ENCODE measurements at regions not wholly inside any gene's neighbourhood (a gene's known extent, or its start where the extent isn't known, plus 50 kb on each side); places are given as distances from the start of the nearest gene placed in this dataset.

DNA sequence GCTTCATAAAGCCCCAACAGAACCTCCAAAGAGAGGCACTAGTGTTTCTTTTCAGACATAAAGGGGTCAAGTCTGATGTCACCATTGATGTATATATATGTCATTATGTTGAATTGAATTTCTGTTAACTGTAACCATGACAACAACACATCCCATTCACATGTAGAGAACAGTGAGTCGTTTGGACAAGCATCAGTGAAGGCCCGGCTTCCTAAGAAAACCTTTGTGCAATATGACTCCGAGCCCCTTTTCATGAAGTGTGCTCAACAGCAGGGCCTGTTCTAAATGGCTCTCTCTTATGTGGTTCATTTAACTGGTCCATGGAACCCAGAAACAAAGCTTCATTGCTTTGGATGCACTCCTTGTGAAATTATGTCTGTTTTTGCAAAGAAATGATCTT, 67.2 kb upstream of the UBL3 start:
- Histone ChIP-seq H3K4me3 (no peak overlapping the region), H3K9me3 (no peaks in the 10 kb centered on the region), H3K36me3 (no peaks in the 10 kb centered on the region), H3K27me3 (no peaks in the 10 kb centered on the region), H3K27ac (no peak overlapping the region), H3K4me1 (ENCODE audit: insufficient read depth) (peaks cover 1% of the 10 kb centered on the region)
- no peak for DNase-seq
- intact Hi-C loops (cut with DNase I), result no loop called here
- TF ChIP-seq, protein P1, sequence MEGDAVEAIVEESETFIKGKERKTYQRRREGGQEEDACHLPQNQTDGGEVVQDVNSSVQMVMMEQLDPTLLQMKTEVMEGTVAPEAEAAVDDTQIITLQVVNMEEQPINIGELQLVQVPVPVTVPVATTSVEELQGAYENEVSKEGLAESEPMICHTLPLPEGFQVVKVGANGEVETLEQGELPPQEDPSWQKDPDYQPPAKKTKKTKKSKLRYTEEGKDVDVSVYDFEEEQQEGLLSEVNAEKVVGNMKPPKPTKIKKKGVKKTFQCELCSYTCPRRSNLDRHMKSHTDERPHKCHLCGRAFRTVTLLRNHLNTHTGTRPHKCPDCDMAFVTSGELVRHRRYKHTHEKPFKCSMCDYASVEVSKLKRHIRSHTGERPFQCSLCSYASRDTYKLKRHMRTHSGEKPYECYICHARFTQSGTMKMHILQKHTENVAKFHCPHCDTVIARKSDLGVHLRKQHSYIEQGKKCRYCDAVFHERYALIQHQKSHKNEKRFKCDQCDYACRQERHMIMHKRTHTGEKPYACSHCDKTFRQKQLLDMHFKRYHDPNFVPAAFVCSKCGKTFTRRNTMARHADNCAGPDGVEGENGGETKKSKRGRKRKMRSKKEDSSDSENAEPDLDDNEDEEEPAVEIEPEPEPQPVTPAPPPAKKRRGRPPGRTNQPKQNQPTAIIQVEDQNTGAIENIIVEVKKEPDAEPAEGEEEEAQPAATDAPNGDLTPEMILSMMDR (IDR thresholded peaks at IDR 0.05), result no peak
- TF ChIP-seq EP300 (IDR thresholded peaks at IDR 0.05), result no peak
- no peak for TF ChIP-seq POLR2A (IDR thresholded peaks at IDR 0.05)
- WGBS, 3 donors, result 81 to 88% (median 84%) methylated on average over 3 of the region's 3 CpGs

DNA sequence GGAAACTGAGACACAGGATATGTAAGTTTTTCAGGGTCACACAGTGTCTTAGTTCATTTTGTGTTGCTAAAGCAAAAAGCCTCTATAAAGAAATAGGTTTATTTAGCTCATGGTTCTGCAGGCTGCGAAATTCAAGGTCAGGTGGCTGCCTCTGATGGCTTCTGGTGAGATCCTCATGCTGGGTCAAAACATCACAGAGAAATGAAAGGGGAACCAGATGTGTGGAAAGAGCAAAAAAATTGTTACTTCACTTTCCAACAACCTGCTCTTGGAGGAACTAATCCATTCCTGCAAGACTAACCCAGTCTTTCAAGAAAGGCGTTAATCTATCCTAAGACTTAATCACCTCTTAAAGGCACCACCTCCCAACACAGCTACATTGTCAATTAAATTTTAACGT, 64.2 kb upstream of the UBL3 start:
- Histone ChIP-seq H3K27me3 (no peaks in the 10 kb centered on the region), H3K9me3 (no peaks in the 10 kb centered on the region), H3K36me3 (no peaks in the 10 kb centered on the region), H3K4me1 (ENCODE audit: insufficient read depth) (peaks cover 1% of the 10 kb centered on the region), H3K4me3 (no peak overlapping the region), H3K27ac (no peak overlapping the region)
- no peak for TF ChIP-seq POLR2A (IDR thresholded peaks at IDR 0.05)
- no peak for TF ChIP-seq EP300 (IDR thresholded peaks at IDR 0.05)
- TF ChIP-seq, protein P1 (IDR thresholded peaks at IDR 0.05), result no peak
- intact Hi-C loops (cut with DNase I), result no loop called here
- 75 to 85% (median 79%) methylated on average over 3 of the region's 3 CpGs for WGBS, 3 donors
- DNase-seq, result no peak

DNA sequence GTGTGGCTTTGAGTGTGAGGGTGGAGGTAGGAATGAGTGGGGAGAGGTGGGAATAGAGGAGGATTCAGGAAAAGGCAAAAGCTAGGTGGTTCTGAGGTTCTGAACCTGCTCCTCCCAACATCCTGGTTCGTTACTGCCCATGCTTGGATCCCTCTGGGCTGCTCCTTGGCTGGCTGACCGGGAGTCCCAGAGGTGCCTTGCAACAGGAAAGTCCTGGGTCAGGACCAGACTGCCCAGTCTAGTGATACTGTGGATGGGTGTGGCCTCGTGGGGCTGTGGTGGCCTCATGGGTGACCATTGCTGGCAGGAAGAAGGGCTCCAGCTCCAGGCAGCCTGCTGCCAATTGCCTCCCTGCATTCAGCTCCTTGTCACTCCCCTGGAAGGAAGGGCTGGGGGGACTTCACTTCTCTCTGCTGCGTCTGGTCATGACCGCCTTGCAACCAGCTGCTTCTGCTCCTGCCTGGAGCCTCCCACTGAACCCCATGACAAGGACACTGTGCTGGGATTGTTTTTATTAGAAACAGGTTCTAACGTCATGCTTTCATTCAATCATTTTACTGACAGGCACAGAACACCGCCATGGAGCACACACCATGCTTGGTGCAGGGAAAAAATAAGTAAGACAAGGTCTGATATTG, 61.5 kb upstream of the UBL3 start:
- Histone ChIP-seq H3K36me3 (no peaks in the 10 kb centered on the region), H3K27me3 (no peaks in the 10 kb centered on the region), H3K27ac (no peak overlapping the region), H3K9me3 (no peaks in the 10 kb centered on the region), H3K4me1 (ENCODE audit: insufficient read depth) (peaks cover 1% of the 10 kb centered on the region), H3K4me3 (no peak overlapping the region)
- intact Hi-C loops (cut with DNase I), result no loop called here
- DNase-seq, result no peak
- WGBS, 3 donors, result 62 to 66% (median 63%) methylated on average over 7 of the region's 7 CpGs
- no peak for TF ChIP-seq POLR2A (IDR thresholded peaks at IDR 0.05)
- TF ChIP-seq EP300 (IDR thresholded peaks at IDR 0.05), result no peak
- TF ChIP-seq, protein P1 (IDR thresholded peaks at IDR 0.05), result no peak

DNA sequence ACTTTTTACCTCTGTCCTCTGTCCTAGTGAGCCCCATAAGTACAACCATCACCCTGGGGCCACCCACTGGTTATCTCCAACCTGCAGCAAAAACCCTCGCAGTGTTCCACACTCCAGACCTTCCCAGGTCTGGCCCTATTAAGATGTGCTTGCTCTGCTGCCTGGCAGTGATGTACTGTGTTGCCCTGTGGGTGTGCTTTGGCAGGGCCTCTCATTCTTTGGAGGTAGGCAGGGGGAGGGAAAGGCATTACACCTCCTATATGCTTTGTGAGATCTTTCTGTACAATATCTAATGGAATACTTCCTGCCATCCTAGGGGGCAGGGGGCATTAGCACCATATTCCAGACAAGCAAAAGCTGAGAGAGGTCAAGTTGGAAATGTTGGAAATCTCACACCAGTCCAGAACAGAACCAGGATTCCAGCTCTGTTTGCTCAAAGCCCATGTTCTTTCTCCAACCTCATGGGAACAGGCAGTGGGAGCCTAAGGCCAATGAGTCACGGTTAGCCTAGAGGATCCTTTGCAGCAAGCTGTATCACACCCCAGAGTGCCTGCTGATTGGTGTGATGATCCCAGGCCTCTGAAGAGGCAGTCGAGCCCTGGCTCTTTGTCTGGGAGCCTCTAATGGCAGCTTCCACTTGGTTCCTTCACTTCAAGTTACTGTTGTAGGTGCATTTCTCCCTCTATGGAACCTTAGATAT, 59.7 kb upstream of the UBL3 start:
- Histone ChIP-seq H3K27me3 (no peaks in the 10 kb centered on the region), H3K27ac (no peak overlapping the region), H3K4me1 (ENCODE audit: insufficient read depth) (peaks cover 3% of the 10 kb centered on the region), H3K36me3 (no peaks in the 10 kb centered on the region), H3K9me3 (no peaks in the 10 kb centered on the region), H3K4me3 (no peak overlapping the region)
- intact Hi-C loops (cut with DNase I), result no loop called here
- DNase-seq, result no peak
- WGBS, 3 donors, result 77 to 86% (median 77%) methylated on average over 3 of the region's 3 CpGs
- no peak for TF ChIP-seq POLR2A (IDR thresholded peaks at IDR 0.05)
- TF ChIP-seq, protein P1 (IDR thresholded peaks at IDR 0.05), result no peak
- TF ChIP-seq EP300 (IDR thresholded peaks at IDR 0.05), result no peak
